H1 (cell line): ENCODE measurements at regions not wholly inside any gene's neighbourhood (a gene's known extent, or its start where the extent isn't known, plus 50 kb on each side); places are given as distances from the start of the nearest gene placed in this dataset.

ENCODE experiments used
- CTCF ChIA-PET: fragments of 300-600 bp; sonication (Branson Sonifier 250); formaldehyde crosslinking; loops from one replicate; lab custom pipeline; 2021; ENCODE audit not compliant: partially characterized antibody; lab: Charles Lee
- POLR2A ChIA-PET: fragments of 300-600 bp; sonication (Branson Sonifier 250); formaldehyde crosslinking; loops from one replicate; lab custom pipeline; 2021; ENCODE audit warnings: inconsistent platforms; ENCODE audit not compliant: partially characterized antibody; lab: Charles Lee
- DNase-seq, 2 experiments: peaks; one replicate each; pipeline versions ENCODE4 v3.0.0 to v3.0.0-alpha.2; 2010 to 2022; ENCODE audit warnings: low spot score in 2 of 2, low read depth in 1 of 2, mixed read lengths in 1 of 2
- FAIRE-seq: peaks from 2 replicates; lab custom pipeline; 2011; peaks lifted over from hg19 to GRCh38; lab: Jason Lieb, UNC
- H2AFZ ChIP-seq: 2 replicates; pipeline ENCODE4 v1.8.1; 2012; ENCODE audit warnings: low read length, inconsistent platforms
- H2AK5ac ChIP-seq: 2 replicates; pipeline ENCODE4 v1.6.1; 2013; ENCODE audit warnings: low read depth, low read length
- H2BK120ac ChIP-seq: replicated peaks from 2 replicates; pipeline ENCODE3; 2013; ENCODE audit warnings: low read depth, low read length, inconsistent platforms
- H2BK12ac ChIP-seq: 2 replicates; pipeline ENCODE4 v1.6.1; 2013; ENCODE audit warnings: low read depth, low read length
- H2BK15ac ChIP-seq: 2 replicates; pipeline ENCODE4 v1.6.1; 2013; ENCODE audit warnings: low read length
- H2BK20ac ChIP-seq: 2 replicates; pipeline ENCODE4 v1.6.1; 2013; ENCODE audit warnings: low read length
- H2BK5ac ChIP-seq: 2 replicates; pipeline ENCODE4 v1.6.1; 2013; ENCODE audit warnings: low read depth, low read length
- H3K14ac ChIP-seq: 2 replicates; pipeline ENCODE4 v1.6.1; 2013; ENCODE audit warnings: inconsistent platforms; ENCODE audit not compliant: insufficient read length
- H3K18ac ChIP-seq: 2 replicates; pipeline ENCODE4 v1.6.1; 2013; ENCODE audit warnings: low read length; ENCODE audit errors: extremely low read depth
- H3K23ac ChIP-seq: 2 replicates; pipeline ENCODE4 v1.6.1; 2013; ENCODE audit warnings: inconsistent platforms; ENCODE audit not compliant: insufficient read length
- H3K23me2 ChIP-seq: 2 replicates; pipeline ENCODE4 v1.6.1; 2013; ENCODE audit warnings: low read depth, low read length
- H3K27ac ChIP-seq: 2 replicates; pipeline ENCODE4 v1.6.1; 2011; ENCODE audit warnings: low read depth, low read length, inconsistent platforms
- H3K27me3 ChIP-seq, 4 experiments: replicated peaks in 1 of 4; 1 replicate in 1 of 4; 2 replicates in 3 of 4; pipeline versions ENCODE4 v1.6.1 to v1.8.1; 2011 to 2013; ENCODE audit warnings: low read length in 3 of 4, mild to moderate bottlenecking in 3 of 4, inconsistent platforms in 2 of 4, mixed read lengths in 2 of 4, moderate library complexity in 1 of 4; ENCODE audit not compliant: control insufficient read depth in 3 of 4, insufficient read depth in 3 of 4; ENCODE audit errors: extremely low read depth in 1 of 4
- H3K36me3 ChIP-seq, 4 experiments: 2 replicates each; pipeline versions ENCODE4 v1.6.1 to v1.8.1; 2011 to 2013; ENCODE audit warnings: mild to moderate bottlenecking in 4 of 4, low read length in 3 of 4, moderate library complexity in 2 of 4, control low read depth in 1 of 4, inconsistent platforms in 1 of 4; ENCODE audit not compliant: insufficient read depth in 4 of 4, control insufficient read depth in 2 of 4
- H3K4ac ChIP-seq: replicated peaks from 2 replicates; pipeline ENCODE3; 2013; ENCODE audit warnings: low read length, low read depth, mixed read lengths, inconsistent platforms; ENCODE audit not compliant: insufficient read length
- H3K4me1 ChIP-seq, 4 experiments: replicated peaks in 1 of 4; 1 replicate in 1 of 4; 2 replicates in 3 of 4; pipeline versions ENCODE4 v1.6.1 to v1.8.1; 2011 to 2013; ENCODE audit warnings: low read length in 3 of 4, inconsistent platforms in 2 of 4, mixed read lengths in 1 of 4; ENCODE audit not compliant: insufficient read depth in 4 of 4, control insufficient read depth in 3 of 4
- H3K4me2 ChIP-seq, 2 experiments: 2 replicates each; pipeline versions ENCODE4 v1.6.1 to v1.8.1; 2011 to 2013; ENCODE audit warnings: low read depth in 2 of 2, low read length in 2 of 2, control low read depth in 1 of 2, inconsistent platforms in 1 of 2, mild to moderate bottlenecking in 1 of 2; ENCODE audit not compliant: insufficient read depth in 1 of 2
- H3K4me3 ChIP-seq, 4 experiments: fragments of 200-600, 300-600 bp in 1 of 4; sonication (generic), shearing (Covaris generic), sonication (Bioruptor Twin) in 1 of 4; 2 replicates each; pipeline versions ENCODE4 v1.5.1 to v1.8.1; 2011 to 2016; ENCODE audit warnings: low read length in 4 of 4, low read depth in 3 of 4, control low read depth in 2 of 4, inconsistent platforms in 2 of 4, mild to moderate bottlenecking in 2 of 4, mixed read lengths in 1 of 4, moderate library complexity in 1 of 4; ENCODE audit not compliant: insufficient read depth in 2 of 4; ENCODE audit errors: extremely low read depth in 1 of 4
- H3K56ac ChIP-seq: replicated peaks from 2 replicates; pipeline ENCODE3; 2013; ENCODE audit warnings: low read depth, mild to moderate bottlenecking, mixed read lengths, low read length, inconsistent platforms; ENCODE audit not compliant: insufficient read length
- H3K79me1 ChIP-seq: 2 replicates; pipeline ENCODE4 v1.6.1; 2013; ENCODE audit warnings: low read depth, low read length, control low read depth
- H3K79me2 ChIP-seq, 2 experiments: 2 replicates each; pipeline versions ENCODE4 v1.6.1 to v1.8.1; 2012 to 2013; ENCODE audit warnings: low read length in 2 of 2, mild to moderate bottlenecking in 2 of 2, inconsistent platforms in 1 of 2; ENCODE audit not compliant: insufficient read depth in 2 of 2, control insufficient read depth in 1 of 2
- H3K9ac ChIP-seq, 4 experiments: replicated peaks in 1 of 4; 1 replicate in 1 of 4; 2 replicates in 3 of 4; pipeline versions ENCODE4 v1.6.1 to v1.8.1; 2011 to 2013; ENCODE audit warnings: low read depth in 3 of 4, low read length in 3 of 4, control low read depth in 2 of 4, mild to moderate bottlenecking in 2 of 4, moderate library complexity in 2 of 4, inconsistent platforms in 1 of 4; ENCODE audit errors: extremely low read depth in 1 of 4
- H3K9me3 ChIP-seq, 2 experiments: 2 replicates each; pipeline versions ENCODE4 v1.6.1 to v1.8.1; 2012 to 2013; ENCODE audit warnings: mild to moderate bottlenecking in 2 of 2, moderate library complexity in 2 of 2, control low read depth in 1 of 2, inconsistent platforms in 1 of 2, low read depth in 1 of 2, low read length in 1 of 2, mixed read lengths in 1 of 2; ENCODE audit not compliant: insufficient read depth in 2 of 2
- H4K20me1 ChIP-seq, 2 experiments: replicated peaks in 1 of 2; 2 replicates each; pipeline versions ENCODE3 to v1.8.1; 2011 to 2013; ENCODE audit warnings: inconsistent platforms in 2 of 2, low read length in 2 of 2, mild to moderate bottlenecking in 1 of 2; ENCODE audit not compliant: insufficient read depth in 2 of 2, control insufficient read depth in 1 of 2
- H4K5ac ChIP-seq: 2 replicates; pipeline ENCODE4 v1.6.1; 2013; ENCODE audit warnings: low read length, low read depth, mixed read lengths, inconsistent platforms; ENCODE audit not compliant: insufficient read length
- H4K8ac ChIP-seq: 2 replicates; pipeline ENCODE4 v1.8.0; 2013; ENCODE audit warnings: mild to moderate bottlenecking, moderate library complexity, low read length, inconsistent platforms; ENCODE audit not compliant: insufficient read depth; ENCODE audit errors: extremely low read depth
- H4K91ac ChIP-seq: replicated peaks from 2 replicates; pipeline ENCODE3; 2013; ENCODE audit warnings: low read length, mixed read lengths, inconsistent platforms; ENCODE audit not compliant: insufficient read length
- TAF1 ChIP-seq: IDR thresholded peaks from 2 replicates; pipeline ENCODE4 v1.6.1; 2011; ENCODE audit warnings: mild to moderate bottlenecking, low read depth, low read length
- WGBS, 2 experiments: shearing (Covaris generic) in 1 of 2; methylation state at CpG; one replicate each; pipeline versions ENCODE4 v1.1.6 to v1.1.7; 2013 to 2015; ENCODE audit warnings: low lambda C conversion rate in 2 of 2, mixed read lengths in 2 of 2, inconsistent platforms in 1 of 2, low coverage in 1 of 2, missing lambda C conversion rate in 1 of 2; ENCODE audit not compliant: insufficient replicate concordance in 2 of 2, insufficient coverage in 1 of 2, insufficient read length in 1 of 2; ENCODE audit errors: extremely low coverage in 1 of 2, missing lambda C conversion rate in 1 of 2; 5-methylcytosine and 5-hydroxymethylcytosine counted together

DNA sequence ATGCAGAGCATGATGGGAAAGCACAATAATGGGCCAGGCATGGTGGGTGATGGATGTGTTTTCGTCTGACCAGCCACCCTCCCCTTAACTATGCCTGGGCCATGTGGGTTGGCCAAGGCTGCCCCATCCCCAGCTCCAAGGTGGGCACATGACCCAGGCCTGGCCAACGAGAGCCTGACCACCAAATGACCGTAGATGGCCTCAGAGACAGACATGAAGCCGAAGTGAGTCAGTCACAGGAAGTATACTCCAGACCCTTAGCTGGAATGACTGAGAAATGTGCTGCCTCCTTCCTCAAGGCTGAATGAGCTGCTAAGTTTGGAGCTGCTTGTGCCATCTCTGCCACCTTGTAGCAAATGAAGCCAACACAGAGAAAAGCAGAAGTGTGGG is 233.6 kb downstream of the BCL11B start:
- no peak overlapping the region for H3K14ac ChIP-seq
- H3K23me2 ChIP-seq: no peaks in the 10 kb centered on the region
- H2AK5ac ChIP-seq: no peak overlapping the region
- H3K56ac ChIP-seq: no peak overlapping the region
- H2BK5ac ChIP-seq: no peak overlapping the region
- H3K36me3 ChIP-seq: no peaks in the 10 kb centered on the region
- TF ChIP-seq TAF1: no peak
- H3K18ac ChIP-seq: no peak overlapping the region
- no peaks in the 10 kb centered on the region for H3K79me2 ChIP-seq
- no peak overlapping the region for H3K27ac ChIP-seq
- POLR2A ChIA-PET: no interaction called here
- H3K9me3 ChIP-seq: no peaks in the 10 kb centered on the region
- H2BK120ac ChIP-seq: no peak overlapping the region
- peaks cover 0 to 8% (median 1%) of the 10 kb centered on the region in 4 experiments; a peak in 4 of 7 replicates for H3K4me1 ChIP-seq
- H2BK12ac ChIP-seq: no peak overlapping the region
- no peak for FAIRE-seq
- H4K91ac ChIP-seq: no peak overlapping the region
- H2BK20ac ChIP-seq: no peak overlapping the region
- DNase-seq: no peak
- H3K4ac ChIP-seq: no peak overlapping the region
- no peak overlapping the region for H3K9ac ChIP-seq
- 100% methylated on average over 3 of the region's 4 CpGs; no CpG with 5 or more reads in 1 of the 2 experiments for WGBS, 2 experiments
- H3K4me3 ChIP-seq: no peak overlapping the region
- H3K27me3 ChIP-seq: no peaks in the 10 kb centered on the region
- H4K5ac ChIP-seq: no peak overlapping the region
- H3K23ac ChIP-seq: no peak overlapping the region
- no peaks in the 10 kb centered on the region for H4K20me1 ChIP-seq
- H4K8ac ChIP-seq: no peak overlapping the region
- no peak overlapping the region for H2AFZ ChIP-seq
- H2BK15ac ChIP-seq: no peak overlapping the region
- H3K79me1 ChIP-seq: no peaks in the 10 kb centered on the region
- no peak overlapping the region for H3K4me2 ChIP-seq
- CTCF ChIA-PET: interaction anchor here (0.7 to 1.1 kb wide), 4 partner anchors 7 to 136 kb away, joined by 3 to 9 read pairs (median 4); no protein-coding TSS in a partner anchor
